Fibroblast of mammary gland (primary cell): ENCODE measurements at regions not wholly inside any gene's neighbourhood (a gene's known extent, or its start where the extent isn't known, plus 50 kb on each side); places are given as distances from the start of the nearest gene placed in this dataset.

Experiments used
- DNase-seq: peaks from one replicate; pipeline ENCODE4 v3.0.0-alpha.2; 2010; ENCODE audit warnings: low read depth
- H3K4me3 ChIP-seq: 2 replicates; pipeline ENCODE4 v1.5.1; 2011; ENCODE audit warnings: low read depth, mild to moderate bottlenecking, low read length, moderate library complexity; ENCODE audit not compliant: control insufficient read depth
- CTCF ChIP-seq: conservative IDR thresholded peaks from 2 replicates; pipeline ENCODE4 v1.5.1; 2011; ENCODE audit warnings: low read depth, low read length, inconsistent platforms; ENCODE audit not compliant: control insufficient read depth, insufficient read depth

- H3K4me3 ChIP-seq = no peak overlapping the region
- no peak for DNase-seq
- no peak for TF ChIP-seq CTCF
Observed at GRCh38 chr9:81396528-81396927, 292.8 kb downstream of the TLE1 start.

GRCh38 chr9:81395676-81396054 is 293.7 kb downstream of the TLE1 start:
- no peak overlapping the region for H3K4me3 ChIP-seq
- no peak for TF ChIP-seq CTCF
- DNase-seq = no peak

GRCh38 chr9:81394881-81395675 is 294.3 kb downstream of the TLE1 start:
- peak; percentile 57 for DNase-seq
- no peak overlapping the region for H3K4me3 ChIP-seq
- TF ChIP-seq CTCF = no peak

- H3K4me3 ChIP-seq = no peak overlapping the region
- peak; percentile 49 for DNase-seq
- TF ChIP-seq CTCF = no peak
Observed at GRCh38 chr9:81393985-81394811, 295.1 kb downstream of the TLE1 start.

GRCh38 chr9:81391457-81391825 is 297.9 kb downstream of the TLE1 start:
- no peak for DNase-seq
- TF ChIP-seq CTCF = no peak
- H3K4me3 ChIP-seq = no peak overlapping the region

GRCh38 chr9:81390792-81391456 is 298.4 kb downstream of the TLE1 start:
- H3K4me3 ChIP-seq = no peak overlapping the region
- no peak for TF ChIP-seq CTCF
- DNase-seq = no peak
